Esophagus squamous epithelium (tissue), 4 donors: ENCODE measurements at regions not wholly inside any gene's neighbourhood (a gene's known extent, or its start where the extent isn't known, plus 50 kb on each side); places are given as distances from the start of the nearest gene placed in this dataset.
"Not testable (repeated sequence)": the region's sequence is repeated elsewhere in the genome, so short reads cannot be mapped to it uniquely, and the experiment has no call there.

Source experiments
- POLR2A ChIP-seq, 4 donors: fragments of 450-650 bp; IDR thresholded peaks; one replicate each; pipeline ENCODE4 v1.6.1; 2017; ENCODE audit warnings: antibody characterized with exemption in 4 of 4, mild to moderate bottlenecking in 4 of 4, moderate library complexity in 3 of 4
- TF ChIP-seq, protein P1 (sequence below), 6 experiments: fragments of 450-650 bp in 4 of 6; fragments of 200-600 bp in 2 of 6; sonication (generic) in 2 of 6; IDR thresholded peaks; one replicate each; pipeline ENCODE4 v1.5.1; 2016 to 2019; ENCODE audit warnings: antibody characterized with exemption in 6 of 6, mild to moderate bottlenecking in 4 of 6, moderate library complexity in 4 of 6

DNA sequence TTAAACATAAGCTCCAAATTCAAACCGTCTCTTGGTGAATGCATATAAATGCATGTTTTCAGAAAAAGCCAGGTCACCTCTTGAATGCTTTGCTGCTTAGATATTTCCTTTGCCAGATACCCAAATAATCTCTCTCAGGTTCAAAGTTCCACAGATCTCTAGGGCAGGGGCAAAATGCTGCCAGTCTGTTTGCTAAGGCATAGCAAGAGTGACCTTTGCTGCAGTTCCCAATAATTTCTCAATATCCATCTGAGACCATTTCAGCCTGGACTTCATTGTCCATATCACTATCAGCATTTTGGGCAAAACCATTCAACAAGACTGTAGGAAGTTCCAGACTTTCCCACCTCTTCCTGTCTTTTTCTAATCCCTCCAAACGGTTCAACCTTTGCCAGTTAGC lies 1006.2 kb upstream of the KCND2 start:
- TF ChIP-seq, protein P1, sequence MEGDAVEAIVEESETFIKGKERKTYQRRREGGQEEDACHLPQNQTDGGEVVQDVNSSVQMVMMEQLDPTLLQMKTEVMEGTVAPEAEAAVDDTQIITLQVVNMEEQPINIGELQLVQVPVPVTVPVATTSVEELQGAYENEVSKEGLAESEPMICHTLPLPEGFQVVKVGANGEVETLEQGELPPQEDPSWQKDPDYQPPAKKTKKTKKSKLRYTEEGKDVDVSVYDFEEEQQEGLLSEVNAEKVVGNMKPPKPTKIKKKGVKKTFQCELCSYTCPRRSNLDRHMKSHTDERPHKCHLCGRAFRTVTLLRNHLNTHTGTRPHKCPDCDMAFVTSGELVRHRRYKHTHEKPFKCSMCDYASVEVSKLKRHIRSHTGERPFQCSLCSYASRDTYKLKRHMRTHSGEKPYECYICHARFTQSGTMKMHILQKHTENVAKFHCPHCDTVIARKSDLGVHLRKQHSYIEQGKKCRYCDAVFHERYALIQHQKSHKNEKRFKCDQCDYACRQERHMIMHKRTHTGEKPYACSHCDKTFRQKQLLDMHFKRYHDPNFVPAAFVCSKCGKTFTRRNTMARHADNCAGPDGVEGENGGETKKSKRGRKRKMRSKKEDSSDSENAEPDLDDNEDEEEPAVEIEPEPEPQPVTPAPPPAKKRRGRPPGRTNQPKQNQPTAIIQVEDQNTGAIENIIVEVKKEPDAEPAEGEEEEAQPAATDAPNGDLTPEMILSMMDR (IDR thresholded peaks at IDR 0.05) = not testable (repeated sequence)
- TF ChIP-seq POLR2A (IDR thresholded peaks at IDR 0.05) = not testable (repeated sequence)
